MV-4-11 (cell line): ENCODE measurements at regions not wholly inside any gene's neighbourhood (a gene's known extent, or its start where the extent isn't known, plus 50 kb on each side); places are given as distances from the start of the nearest gene placed in this dataset.

ENCODE experiments used
- DNase-seq: peaks from one replicate; lab custom pipeline; 2025; lab: John Stamatoyannopoulos, UW

DNA sequence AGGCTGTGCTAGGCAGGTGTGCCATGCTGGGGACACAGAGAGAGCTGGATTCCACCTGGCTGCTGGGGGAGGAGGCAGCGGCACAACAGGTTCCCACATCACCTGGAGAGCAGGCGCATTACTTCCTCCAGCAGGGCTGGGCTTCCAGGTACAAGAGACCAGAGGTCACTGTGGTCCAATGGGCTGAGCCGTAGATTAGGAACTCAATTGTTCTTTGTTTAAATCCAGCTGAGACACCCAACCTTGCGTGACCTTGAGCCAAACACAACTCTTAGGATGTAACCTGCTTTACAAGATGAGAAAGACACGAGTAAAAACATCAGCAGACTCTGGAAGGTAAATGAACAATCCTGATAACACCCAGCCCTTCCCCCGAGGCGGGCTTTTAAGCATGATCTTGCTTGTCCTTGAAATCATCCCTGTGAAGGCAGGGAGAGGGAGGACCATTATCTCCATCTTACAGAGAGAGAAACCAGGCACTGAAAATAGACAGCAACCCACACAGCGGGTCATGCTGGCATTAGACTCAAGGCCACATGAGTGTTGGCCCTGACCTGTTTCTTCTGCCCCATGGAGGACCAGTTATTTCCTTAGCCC lies 216.5 kb upstream of the RREB1 start:
- DNase-seq = no peak

DNA sequence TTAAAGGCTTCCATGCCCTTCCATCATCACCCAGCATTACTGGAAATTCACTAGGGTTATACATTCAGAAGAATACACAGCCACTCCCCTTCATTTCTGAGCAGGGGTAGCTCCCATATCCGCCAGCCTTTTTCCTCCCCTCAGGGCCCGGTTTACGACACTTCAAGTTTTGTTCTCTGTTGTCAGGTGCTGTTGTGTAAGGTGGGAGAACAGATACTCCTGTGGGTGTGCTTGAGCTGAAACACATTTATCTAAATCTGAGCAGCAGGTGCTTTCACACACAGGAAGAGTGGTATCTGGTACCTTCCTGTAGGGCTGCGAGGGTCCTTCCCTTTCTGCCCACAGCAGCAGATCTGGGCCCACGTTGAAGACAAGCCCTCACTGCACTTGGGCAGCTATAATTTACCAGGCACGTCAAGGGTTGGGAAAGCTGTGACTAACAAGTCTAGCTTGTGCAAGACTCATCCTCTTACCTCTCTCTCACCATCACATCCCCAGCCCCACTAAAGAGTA lies 215.8 kb upstream of the RREB1 start:
- peak; percentile 56 for DNase-seq

DNA sequence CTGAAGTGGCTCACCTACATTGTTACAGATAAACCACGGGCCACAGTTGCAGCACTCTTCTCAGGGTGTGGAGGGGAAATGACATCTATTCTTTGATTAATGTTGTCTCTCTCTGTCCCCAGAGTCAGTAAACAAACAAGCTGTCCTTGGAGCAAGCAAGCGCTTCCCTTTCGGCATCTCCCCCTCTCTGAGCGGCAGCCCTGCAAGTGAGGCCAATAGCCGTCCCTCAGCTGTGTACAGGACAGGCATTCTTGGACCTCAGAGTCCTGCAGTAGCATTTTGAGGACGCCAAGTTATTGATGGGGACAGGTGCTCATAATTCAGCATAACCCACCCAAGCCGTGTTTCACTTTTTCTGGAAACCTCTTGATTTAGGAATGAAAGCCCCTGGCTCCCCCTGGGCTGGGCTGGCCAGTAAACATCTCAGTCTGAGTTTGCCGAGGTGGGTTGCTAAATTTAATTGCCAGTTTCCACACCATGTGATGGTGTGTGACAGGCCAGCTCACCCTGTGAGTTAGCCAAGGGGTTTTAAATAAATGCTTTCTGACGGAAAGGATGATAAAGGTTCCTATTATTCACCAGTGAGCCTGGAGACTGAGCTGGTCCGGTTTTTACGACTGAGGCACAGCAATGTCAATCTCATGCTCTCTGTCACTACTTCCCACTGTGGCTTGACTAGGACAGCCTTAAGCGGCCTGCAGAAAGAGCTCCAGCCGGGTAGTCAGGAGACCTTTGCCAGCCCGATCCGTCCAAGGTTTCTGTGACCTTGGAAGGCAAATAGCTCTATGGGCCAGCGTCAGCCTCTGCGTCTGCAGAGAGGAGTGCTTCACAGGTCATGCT lies 214.8 kb upstream of the RREB1 start:
- no peak for DNase-seq

- no peak for DNase-seq
Measured at GRCh38 chr6:6893701-6894100, 214.1 kb upstream of the RREB1 start.

- no peak for DNase-seq
Measured at GRCh38 chr6:6895929-6896328, 211.8 kb upstream of the RREB1 start.

DNA sequence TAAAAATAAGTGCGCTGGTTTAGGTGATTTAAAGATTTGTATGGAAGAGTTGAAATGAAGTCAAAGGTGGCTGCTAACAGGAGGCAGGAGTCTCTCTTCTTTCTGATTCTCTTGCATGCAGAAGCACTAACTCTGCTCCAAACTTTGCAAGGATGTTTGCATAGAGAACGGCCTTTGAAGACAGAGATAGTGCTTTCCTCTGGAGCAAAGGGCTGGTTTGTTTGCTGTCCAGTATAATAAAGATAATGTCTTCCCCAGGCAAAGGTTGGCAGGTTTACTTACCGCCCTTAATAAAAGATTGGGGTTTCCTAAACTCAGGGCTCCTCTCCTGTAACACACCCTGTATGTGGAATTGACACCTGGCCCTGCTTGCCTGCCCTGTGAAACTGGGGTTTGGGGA lies 210.6 kb upstream of the RREB1 start:
- no peak for DNase-seq

- peak; percentile 57 for DNase-seq
Measured at GRCh38 chr6:6900569-6901204, 207.1 kb upstream of the RREB1 start.

DNA sequence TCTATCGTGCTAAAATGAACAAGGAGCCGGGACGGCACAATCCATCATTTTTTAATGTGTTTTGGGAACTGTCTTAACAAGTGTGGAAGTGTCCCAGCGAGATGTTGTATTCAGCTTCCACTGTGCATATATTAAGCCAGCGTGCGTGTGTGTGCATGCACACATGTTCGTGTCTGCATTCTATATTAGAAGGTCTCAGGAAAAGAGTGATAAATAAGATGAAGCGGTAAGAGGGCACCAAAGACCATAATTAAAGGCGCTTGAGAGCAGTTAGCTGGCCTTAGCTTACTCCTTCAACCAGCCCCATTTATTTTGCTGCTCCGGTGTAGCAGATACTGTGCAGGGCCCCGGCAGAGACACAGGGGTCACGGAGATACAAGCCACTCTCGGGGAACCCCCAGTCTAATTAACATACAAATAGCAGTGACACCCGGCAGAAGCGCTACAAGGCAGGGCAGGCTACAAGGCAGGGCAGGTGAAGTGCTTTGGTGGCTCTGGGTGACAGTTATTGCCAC lies 206.5 kb upstream of the RREB1 start:
- DNase-seq = no peak

- DNase-seq = no peak
Measured at GRCh38 chr6:6901945-6902344, 205.8 kb upstream of the RREB1 start.

- no peak for DNase-seq
Measured at GRCh38 chr6:6905961-6906518, 201.7 kb upstream of the RREB1 start.

DNA sequence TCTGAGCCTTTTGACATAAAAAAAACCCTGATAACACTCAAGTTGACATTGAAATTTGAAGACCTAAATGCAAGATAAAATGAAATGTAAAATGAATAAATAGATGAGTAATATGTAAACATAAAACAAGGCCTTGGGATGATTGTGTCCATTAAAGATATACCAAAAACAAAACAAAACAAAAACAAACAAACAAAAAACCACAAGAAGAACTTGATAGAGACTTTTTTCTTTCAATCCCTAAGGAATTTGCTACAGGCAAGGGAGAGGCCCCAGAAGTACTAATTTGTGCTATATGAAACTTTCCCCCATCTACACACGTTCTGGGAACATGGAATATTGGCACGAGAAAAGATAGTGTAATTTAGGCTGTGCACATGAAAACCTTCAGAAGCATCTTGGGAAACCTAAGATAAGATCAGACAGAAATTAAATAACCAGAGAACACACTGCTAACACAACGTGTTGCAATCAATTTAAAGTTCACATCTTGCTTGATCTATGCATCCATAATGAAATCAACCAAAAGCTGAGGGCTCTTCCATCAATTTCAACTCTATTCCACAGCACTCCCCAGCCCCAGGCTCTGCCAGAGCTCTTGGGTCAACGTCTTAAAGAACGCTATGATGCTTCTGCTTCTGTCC lies 201.1 kb upstream of the RREB1 start:
- no peak for DNase-seq

DNA sequence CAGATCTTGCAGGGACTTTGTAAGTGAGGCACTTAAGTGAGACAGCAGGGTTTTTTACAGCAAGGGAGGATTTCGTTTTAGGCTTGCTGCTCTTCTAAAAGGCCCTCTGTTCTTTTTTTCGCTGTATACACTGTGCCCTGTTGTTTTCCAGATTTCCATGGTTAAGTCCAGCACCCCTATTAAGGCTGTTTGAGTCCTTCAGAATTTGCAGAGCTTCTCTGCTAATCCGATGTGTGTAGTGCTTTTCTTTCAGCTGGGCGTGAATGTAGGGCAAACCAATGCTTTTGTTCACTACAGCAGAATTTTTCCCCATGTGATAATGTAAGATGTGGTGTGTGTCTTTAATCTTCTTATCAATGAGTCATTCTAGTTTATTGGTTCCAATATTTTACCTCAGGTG lies 200.5 kb upstream of the RREB1 start:
- DNase-seq = no peak

DNA sequence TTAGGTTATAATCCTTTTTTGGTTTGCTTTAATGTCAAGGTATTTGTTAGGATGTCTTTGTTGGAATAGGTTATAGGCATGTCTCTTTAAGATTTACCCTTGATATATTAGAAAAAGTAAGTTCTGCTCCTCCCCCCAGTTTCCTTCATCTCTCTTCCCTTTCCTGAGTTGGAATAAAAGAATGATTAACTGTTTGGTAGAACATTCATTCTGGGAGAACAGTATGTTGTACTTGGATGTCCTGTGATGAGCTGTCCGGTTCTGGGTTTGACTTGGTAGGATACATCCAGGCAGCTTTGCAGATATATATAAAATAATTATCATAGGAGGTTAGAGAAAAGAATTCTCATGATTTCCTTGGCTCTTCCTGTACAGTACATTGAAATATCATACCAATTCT lies 199.6 kb upstream of the RREB1 start:
- DNase-seq = no peak

GRCh38 chr6:6909111-6909510 lies 198.7 kb upstream of the RREB1 start:
- no peak for DNase-seq

DNA sequence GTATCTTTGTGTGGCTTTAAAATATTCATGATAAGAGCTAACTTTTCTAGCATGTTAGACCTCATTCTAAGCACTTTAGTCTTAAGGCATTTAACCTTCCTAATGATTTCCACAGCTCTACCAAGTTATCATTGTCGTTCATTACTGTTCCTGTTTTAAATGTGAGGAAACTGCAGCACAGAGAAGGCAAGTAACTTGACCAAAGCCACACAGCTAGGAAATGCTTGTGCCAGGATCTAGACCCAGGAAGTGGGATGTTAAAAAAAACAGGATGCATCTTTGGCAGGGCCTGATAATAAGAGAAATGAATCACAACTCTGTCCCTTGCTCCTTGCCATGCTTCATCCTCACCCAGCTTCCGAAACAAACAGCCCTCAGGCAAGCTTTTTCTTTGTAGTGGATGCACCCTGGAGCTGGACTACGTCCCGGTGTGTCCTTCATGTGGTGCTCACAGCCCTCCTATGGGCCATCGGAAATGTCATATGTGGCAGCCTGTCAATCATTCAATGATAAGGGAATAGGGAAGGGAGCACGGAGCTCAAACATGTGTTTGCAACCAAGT lies 196.9 kb upstream of the RREB1 start:
- DNase-seq = no peak

GRCh38 chr6:6911391-6911790 lies 196.4 kb upstream of the RREB1 start:
- DNase-seq = no peak

GRCh38 chr6:6912817-6913744 lies 194.7 kb upstream of the RREB1 start:
- DNase-seq = peak; percentile 43

- peak; percentile 44 for DNase-seq
Measured at GRCh38 chr6:6915219-6915618, 192.5 kb upstream of the RREB1 start.

GRCh38 chr6:6915813-6916547 lies 191.8 kb upstream of the RREB1 start:
- peak; percentile 86 for DNase-seq

DNA sequence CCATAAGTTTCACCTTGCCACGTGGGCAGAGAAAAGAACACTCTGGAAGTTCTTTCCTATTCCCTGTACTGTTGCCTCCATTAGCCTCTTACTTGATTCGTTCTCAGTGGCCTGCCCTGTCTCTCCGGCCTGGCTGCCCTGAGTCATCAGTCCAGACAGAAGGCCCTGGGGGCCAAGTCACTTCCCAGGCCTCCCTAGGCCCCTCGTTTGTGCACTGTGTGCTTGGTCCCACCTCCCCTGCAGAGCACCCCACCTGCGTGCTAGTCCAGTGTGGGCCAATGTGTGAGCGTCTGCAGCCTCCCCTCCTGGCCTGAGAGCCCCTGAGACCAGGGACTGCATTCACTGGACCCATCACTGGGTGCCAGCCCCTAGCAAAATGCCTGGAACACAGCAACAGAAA lies 191.2 kb upstream of the RREB1 start:
- no peak for DNase-seq
